Left ventricle myocardium superior (tissue), 1 donor: ENCODE measurements at regions not wholly inside any gene's neighbourhood (a gene's known extent, or its start where the extent isn't known, plus 50 kb on each side); places are given as distances from the start of the nearest gene placed in this dataset.

Source experiments
- ATAC-seq: fragments of 200-7000 bp; cut with Tn5 transposase; one replicate; pipeline ENCODE4 v1.9.1; 2020; ENCODE audit warnings: mild to moderate bottlenecking, moderate library complexity
- DNase-seq: peaks from one replicate; pipeline ENCODE4 v3.0.0-alpha.2; 2020
- intact Hi-C: fragments of 100-400 bp; cut with micrococcal nuclease; formaldehyde crosslinking; loops from one replicate; pipeline ENCODE4 v1.11.0; 2022
- donor health status: DM: no; HTN: yes; CAD: no; lungs with severe emphysema.

DNA sequence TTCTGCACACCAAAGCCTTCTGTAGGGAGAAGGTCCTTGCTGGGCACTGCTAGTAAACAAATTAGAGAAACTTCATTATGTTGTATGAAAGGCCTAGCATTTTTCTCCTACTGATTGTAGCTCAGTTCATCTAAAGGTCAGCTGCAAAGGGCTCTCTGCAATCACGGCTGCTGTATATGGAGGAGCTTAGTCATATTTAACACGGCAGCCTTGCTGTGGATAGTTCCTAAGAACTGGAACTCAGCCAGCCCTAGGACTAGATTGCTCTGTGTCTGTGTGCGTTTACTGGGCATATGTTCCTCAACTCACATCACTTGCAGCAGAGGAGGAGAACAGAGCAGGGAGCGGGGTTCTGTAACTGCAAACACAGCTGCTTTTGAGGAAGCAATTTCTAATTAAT lies 1103.9 kb upstream of the KLHL29 start:
- ATAC-seq (peak; percentile 93), DNase-seq (no peak)
- intact Hi-C loops = no loop called here

DNA sequence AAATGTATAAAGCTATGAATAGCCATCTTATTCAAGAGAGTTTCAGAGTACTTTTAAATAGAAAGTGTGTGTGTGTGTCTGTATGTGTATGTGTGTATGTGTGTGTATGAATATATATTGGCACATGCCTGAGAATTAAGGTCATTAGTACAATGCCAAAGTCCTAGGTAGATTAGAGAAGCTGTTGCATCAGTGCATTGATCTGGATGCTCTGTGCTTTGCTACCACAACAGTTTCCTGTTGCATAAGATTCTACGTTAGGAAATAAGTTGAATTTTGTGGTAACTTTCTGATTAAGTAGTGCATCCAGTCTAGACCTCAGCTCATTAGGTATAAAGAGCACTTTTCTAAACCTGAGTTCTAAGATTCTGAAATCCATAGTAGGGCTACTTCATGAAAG lies 1102.8 kb upstream of the KLHL29 start:
- ATAC-seq (no peak), DNase-seq (no peak)
- intact Hi-C loops = no loop called here

DNA sequence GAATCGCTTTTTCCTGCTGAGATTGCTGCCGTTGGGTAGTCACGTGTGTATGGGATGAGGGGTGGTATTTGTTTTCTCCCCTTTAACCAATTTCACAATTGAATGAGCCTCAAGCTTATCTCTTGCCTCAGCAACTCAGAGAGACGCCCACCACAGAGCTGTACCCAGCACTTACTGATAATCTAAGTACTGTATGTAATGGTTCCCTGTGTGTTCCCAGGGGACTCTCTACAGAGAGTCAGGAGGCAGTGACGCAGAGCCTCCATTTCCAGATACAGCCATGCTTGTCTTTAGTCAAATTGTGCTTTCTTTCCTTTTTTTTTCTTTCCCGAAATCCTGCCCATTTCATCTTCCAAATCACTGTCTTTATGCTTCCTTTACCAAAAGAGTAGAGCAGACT lies 1102.1 kb upstream of the KLHL29 start:
- DNase-seq = no peak
- no peak for ATAC-seq
- intact Hi-C loops = no loop called here

DNA sequence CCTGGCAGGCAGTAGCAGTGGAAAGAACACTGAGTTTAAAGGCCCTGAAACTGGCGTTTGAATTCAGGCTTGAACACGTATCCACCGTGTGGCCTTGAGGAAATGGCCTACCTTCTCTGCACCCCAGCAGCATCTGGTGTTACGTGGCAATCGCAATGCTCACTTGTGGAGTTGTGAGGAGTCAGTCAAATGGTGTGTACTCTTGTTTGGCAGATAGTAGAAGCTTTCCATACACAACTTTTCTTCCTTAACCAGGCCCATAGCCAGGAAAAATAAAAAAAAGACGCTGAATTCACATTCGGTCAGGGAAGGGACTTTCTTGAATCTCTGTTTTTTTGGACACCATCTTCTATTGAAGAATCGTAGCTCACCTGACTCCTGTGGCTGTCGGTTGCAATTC lies 1101.5 kb upstream of the KLHL29 start:
- intact Hi-C loops = no loop called here
- no peak for ATAC-seq
- DNase-seq = no peak

DNA sequence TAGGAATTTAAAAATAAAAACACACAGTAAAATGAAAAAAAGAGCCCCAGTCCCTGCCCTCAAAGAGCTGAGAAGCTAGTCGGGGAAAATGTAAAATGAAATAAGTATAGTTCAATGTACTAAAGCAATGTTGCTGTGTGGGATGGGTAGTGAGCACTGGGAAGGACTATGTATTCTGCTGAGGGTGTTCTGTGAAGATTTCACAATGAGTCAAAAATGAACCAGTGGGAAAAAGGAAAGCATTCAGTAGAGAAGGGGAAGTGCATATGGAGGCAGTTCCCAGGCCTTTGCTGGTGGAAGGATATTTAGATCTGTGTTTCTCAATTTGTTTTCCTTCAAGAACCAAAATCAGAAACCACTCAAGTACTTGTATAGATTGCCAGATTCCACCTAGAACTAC lies 1094.7 kb upstream of the KLHL29 start:
- intact Hi-C loops = no loop called here
- no peak for DNase-seq

DNA sequence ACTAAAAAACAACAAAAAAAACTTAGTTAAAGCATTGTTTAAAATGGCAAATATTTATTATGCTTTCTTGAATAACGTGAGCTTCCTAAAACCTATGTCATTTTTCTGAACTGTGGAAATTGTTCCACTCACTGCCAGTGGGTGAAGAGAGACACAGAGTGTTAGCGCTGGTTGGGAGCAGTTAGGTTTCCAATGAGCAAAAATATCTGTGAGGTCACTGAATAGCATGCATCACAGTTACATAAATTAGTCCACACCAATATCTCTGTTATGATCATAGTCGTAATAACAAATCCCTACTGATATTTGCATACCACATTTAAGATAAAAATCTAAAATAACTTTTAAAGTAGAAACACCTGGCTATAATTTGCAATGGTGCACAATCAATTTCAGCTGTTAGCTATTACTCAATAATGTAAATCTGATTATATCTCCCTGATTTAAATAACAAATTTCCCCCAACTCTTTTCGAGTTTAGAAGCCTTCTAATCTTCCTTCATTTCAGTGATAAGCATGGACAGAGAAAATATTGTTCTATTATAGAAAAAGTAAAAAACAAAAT lies 1094.0 kb upstream of the KLHL29 start:
- intact Hi-C loops = no loop called here
- no peak for ATAC-seq

More for the DNA sequence above, 1094.7 kb upstream of the KLHL29 start:
- ATAC-seq = no peak

DNA sequence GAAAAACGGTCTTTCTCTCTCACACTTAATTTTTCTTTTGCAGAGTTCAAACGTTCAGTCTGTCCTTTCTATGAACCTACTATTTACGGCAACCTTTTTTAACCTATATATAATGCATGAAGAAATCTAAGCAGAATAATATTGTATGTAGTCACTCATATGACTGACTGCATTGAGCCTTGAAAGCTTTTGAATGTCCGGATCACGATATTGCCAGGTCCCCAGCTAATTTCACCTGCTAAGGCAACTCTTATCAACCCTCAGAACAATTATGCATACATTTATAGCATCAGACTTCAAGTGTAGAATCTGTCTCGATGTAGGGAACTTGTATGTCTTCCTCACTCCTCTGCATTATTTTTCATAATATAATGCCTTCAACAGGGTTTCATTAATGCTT lies 1083.8 kb upstream of the KLHL29 start:
- DNase-seq (no peak), ATAC-seq (no peak)
- intact Hi-C loops = no loop called here

More for the DNA sequence above, 1094.0 kb upstream of the KLHL29 start:
- DNase-seq = no peak

DNA sequence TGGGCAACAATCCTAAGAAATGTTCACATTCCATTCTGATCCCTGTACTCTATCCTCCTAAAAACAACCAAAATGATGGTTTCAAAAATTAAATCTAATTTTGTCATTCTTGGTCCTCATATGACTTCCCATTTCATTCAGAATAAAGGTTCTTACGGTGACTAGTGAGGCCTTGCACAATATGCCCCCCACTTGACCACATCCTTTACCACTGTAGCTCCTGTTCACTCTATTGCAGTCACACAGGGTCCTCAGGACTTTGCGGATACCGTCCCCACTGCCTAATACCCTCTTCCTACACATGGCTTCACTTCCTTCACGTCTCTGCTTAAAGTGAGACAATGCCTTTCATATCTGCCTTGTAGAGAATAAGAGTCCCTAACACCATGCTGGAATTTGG lies 1058.7 kb upstream of the KLHL29 start:
- intact Hi-C loops = no loop called here
- no peak for DNase-seq
- ATAC-seq = no peak

DNA sequence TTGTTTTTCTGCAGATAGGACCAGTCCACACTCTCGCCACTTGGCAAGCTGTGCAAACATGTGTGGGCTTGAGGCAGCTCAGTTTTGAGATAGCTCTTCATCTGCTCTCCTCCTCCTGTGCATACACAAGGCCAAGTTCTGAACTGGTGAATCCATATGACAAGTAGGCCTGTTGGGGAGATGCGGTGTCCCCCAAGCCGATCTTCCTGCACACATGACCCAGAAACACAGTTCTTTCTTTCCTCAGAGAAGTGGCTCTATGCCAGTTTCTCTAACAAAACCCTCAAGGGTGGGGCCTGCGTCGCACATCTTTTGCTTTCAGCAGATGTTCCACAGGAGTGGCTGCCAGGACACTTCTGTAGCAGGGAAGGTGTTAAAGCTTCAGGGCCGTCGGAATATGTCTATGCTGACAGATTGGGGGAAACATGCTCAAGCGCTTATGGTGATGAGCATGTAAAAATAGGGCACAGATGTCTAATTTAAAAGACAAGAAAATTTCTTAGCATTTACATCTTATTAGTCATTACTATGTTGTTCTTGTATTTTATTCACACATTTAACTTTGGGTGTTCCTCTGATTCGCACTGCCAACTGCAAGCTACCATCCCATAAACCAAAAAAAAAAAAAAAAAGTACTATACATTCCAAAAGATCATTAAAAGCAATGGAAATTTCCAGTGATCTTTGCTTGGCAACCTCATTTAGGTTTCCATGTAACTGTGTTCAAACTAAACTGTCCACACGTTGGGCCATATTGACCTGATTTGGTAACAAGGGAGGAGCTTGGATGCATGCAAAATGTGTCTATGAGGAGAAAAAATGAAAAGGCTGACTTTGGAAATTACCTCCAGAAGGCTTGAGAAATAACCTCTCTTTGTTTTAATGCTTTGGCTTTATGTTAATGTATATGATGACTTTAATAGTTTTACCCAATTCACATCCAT lies 1055.5 kb upstream of the KLHL29 start:
- DNase-seq (peak; percentile 35), ATAC-seq (peak; percentile 60)

DNA sequence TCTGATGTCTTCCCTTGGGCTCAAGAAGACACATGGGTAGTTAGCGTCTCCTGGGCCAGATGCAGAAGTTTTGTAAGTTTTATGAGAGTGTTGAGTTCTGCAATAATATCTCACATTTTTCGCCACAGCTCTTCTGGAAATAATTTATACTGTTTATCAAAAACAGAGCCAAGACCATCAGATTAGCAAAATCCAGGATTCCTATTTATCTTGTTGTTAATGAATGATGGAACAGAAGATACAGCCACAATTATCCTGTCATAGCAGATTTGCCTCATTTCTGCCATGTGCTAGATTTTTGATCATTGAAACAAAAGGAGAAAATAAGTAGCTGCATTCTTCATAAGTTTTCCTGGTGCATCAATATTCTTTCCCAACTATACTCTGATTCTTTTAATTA lies 1048.6 kb upstream of the KLHL29 start:
- ATAC-seq = no peak
- intact Hi-C loops = no loop called here
- no peak for DNase-seq

More for the DNA sequence above, 1055.5 kb upstream of the KLHL29 start:
- intact Hi-C loops = no loop called here

DNA sequence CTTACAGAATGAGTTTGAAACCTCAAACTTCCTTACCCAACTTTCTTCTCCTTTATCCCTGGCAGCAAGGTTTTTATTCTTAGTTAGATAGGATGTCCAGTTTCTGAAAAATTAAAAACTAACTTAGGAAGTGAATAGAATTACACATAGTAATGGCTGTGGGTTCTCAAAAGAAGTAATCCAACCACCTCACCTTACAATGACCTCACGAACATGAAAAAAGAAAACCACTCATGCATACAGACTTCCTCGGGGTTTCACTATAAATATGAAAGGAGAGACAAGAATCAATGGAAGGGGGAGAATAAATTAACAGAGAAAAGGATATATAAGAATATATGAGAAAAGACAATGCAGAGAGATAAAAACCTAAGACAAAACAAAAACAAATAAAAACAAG lies 1044.3 kb upstream of the KLHL29 start:
- intact Hi-C loops = no loop called here
- ATAC-seq (no peak), DNase-seq (no peak)

DNA sequence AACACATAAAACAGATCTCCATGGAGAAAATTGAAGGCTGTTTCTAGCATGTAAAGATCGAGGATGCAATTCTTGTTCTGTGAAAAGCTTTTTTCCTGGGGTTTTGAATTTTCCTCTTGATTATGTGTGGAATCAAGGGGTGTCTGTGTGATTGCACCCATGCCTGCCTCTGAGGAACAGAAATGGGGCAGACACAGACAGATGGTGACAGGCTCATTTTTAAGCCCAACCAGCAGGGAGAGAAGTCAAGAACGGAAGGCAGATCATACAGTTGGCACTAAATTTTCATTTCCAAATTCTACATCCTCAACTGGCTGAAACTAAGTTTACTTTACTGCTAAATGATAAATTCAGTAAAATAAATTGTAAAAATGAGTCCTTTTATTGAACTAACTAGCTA lies 1037.7 kb upstream of the KLHL29 start:
- no peak for DNase-seq
- intact Hi-C loops = no loop called here
- ATAC-seq = no peak

DNA sequence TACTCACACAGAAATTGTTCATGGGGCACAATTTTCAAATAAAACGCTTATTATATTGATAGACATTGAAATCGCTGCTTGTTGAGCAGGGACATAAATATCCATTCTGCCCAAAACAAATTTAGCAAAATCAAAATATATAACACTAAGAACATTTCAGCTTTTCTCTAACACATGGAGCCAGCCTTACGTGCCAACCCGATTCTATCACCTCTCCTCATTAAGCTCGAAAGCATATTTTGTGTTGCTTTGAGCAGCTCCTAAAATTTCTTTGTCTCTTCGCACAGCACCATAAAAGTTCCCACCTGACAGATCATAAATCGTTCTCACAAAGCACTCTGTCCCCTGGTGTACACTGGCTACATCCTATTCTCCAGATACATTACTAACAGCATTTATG lies 1034.4 kb upstream of the KLHL29 start:
- intact Hi-C loops = no loop called here
- DNase-seq (no peak), ATAC-seq (no peak)

DNA sequence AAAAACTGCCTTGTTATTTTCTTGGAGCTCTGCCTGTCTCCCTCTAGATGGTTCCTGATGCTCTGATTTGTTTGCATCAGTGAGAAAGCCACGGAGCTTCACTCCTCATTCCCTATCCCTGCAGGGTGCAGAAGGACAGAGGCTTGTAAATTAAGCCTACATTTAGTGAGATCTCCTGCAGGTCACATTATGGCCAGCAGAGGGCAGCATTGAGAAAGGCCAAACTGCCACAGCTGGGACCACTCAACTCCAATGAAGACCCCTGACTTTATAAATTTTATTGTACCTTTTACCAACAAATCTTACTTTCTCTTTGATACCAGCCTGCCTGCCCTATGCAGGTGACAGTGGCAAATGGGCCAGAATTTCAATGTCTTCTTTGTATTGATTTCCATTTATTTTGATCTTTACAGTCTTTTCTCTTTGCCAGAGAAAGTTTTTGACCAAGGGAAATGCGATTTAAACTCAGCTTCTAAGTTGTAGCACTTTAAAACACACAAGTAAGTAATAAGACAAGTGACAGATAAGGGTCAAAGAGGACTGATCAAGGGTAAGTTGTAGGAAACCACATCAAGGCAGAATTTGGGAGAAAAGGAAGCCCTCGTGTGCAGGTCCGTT lies 1029.1 kb upstream of the KLHL29 start:
- ATAC-seq (peak; percentile 39), DNase-seq (peak; percentile 58)
- intact Hi-C loops = no loop called here

DNA sequence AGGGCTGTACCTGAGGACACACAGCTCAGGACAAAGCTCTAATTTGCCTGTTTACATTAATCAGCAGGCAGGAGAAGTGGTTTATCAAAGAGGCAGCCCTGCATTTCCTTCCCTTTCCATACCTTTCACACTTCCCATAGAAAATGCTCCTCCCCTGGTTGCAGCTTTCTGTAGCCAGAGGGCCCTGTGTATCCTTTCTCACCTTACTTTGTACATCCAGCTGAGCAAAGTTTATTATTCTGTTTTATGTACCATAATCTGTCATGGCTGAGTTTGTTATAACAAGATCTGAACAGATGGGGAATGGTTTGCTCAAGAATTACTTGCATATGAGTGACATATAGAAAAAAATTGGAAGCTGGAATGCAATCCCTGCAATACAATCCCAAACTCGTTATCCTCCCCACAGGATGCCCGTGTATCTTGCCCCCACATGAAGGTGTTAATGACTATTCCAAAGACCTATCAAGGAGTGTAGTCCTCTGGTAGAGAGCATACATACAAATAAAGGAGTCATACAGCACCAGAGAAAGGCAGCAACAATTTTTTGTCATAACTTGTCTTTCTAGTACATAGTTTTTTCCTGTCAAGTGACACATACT lies 1025.8 kb upstream of the KLHL29 start:
- intact Hi-C loops = no loop called here
- no peak for DNase-seq
- no peak for ATAC-seq

DNA sequence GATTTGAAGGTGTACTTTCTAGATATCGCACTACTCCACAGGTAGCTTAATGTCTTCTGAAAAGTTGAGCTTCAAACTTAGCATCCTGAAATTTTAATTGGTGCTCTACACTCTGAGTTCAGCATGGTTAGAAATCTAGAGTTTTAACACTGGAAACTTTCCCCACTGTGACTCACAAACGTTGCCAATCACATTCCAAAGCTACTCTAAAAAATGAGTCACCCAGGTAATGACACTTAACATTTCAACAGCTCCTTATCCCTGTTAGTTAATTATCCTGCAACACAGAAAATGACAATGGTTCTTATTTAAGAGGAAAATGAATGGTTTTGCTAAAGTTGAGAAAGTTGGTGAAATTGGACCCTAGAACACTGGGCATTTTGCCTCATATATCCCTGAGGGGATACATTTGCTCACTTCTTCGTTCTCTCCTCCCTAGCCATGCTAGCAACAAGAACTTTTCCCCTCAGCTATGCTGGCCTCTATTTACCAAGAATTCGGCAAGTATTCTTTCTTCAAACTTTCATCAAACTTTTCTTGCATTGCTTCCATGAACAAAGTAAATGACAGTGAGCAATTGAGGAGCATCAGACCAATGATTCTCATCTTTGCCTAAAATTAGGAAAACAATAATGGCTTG lies 1024.1 kb upstream of the KLHL29 start:
- intact Hi-C loops = no loop called here
- ATAC-seq (no peak), DNase-seq (no peak)

DNA sequence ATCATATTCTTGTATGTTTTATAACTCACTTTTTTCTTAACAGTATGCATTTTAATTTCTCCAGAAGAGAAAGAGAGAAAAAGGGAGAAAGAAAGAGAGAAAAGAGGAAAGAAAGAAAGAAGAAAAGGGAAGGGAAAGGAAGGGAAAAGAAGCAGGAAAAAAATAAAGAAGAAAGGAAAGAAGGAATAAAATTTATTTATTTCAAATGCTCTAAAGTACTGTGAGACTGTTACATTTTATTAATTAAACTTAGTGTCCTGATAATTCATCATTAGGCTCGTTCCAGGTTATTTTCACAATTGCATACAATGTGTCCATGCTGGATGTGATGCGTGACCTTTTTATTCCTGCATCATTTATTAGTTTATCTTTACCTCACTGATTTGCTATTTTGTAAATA lies 1023.4 kb upstream of the KLHL29 start:
- intact Hi-C loops = no loop called here
- ATAC-seq = no peak
- DNase-seq = no peak

DNA sequence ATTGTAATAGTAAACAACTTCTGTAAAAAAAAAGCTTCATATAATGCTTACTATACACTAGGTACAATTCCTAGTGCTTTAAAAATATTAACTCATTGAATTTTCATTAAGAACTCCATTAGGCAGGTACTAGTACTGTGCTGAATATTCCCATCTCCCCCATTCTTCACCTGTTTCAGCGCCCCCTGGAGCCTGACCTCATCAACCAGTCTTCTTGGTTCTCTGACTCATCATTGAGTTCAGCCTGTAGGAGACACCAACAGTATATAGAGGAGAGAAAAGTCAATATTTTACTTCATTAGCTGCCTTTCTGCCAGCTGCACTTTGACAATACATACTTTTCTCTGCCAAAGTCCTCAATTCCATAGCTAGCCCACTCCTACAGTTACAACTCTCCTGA lies 1009.9 kb upstream of the KLHL29 start:
- no peak for ATAC-seq
- intact Hi-C loops = no loop called here
- DNase-seq = no peak

DNA sequence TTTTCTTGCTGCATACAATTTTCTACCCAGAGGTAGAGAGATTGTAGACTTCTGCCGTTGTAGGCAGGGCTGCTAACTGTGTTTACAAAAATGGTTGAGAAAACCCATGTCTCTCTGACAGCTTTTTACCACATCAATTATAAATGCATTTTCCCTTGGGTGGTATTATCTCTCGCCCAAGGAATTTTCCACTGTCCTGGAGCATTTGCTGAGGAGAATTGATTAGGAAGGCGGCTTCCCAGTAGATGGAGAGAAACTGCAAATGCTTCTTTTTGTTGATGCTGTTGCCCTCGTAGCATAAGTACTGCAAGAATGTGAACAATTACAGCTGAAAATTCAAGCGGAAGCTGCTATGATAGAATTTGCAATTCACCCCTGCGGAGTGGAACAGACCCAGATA lies 1007.7 kb upstream of the KLHL29 start:
- intact Hi-C loops = no loop called here
- ATAC-seq (no peak), DNase-seq (no peak)
